Retina (tissue), 1 donor: ENCODE measurements at regions not wholly inside any gene's neighbourhood (a gene's known extent, or its start where the extent isn't known, plus 50 kb on each side); places are given as distances from the start of the nearest gene placed in this dataset.
A peak's percentile ranks its signal among the peaks of the same experiment; 100 is the strongest.
"Not testable (repeated sequence)": the region's sequence is repeated elsewhere in the genome, so short reads cannot be mapped to it uniquely, and the experiment has no call there.

Experiments used
- DNase-seq: peaks from one replicate; pipeline ENCODE4 v3.0.0-alpha.2; 2016

- no peak for DNase-seq
These were observed 353.7 kb upstream of the SGO1 start for GRCh38 chr3:20539666-20540065.

GRCh38 chr3:20537234-20537633 is 351.2 kb upstream of the SGO1 start:
- DNase-seq, result no peak

- DNase-seq, result no peak
These were observed 343.9 kb upstream of the SGO1 start for GRCh38 chr3:20529911-20530310.

GRCh38 chr3:20528180-20528770 is 342.3 kb upstream of the SGO1 start:
- DNase-seq, result no peak

GRCh38 chr3:20527368-20527767 is 341.4 kb upstream of the SGO1 start:
- DNase-seq, result no peak

- no peak for DNase-seq
These were observed 338.3 kb upstream of the SGO1 start for GRCh38 chr3:20524328-20524727.

GRCh38 chr3:20523293-20523692 is 337.3 kb upstream of the SGO1 start:
- DNase-seq, result no peak

GRCh38 chr3:20517316-20517715 is 331.3 kb upstream of the SGO1 start:
- not testable (repeated sequence) for DNase-seq

- no peak for DNase-seq
These were observed 330.3 kb upstream of the SGO1 start for GRCh38 chr3:20516311-20516710.

- DNase-seq, result no peak
These were observed 329.8 kb upstream of the SGO1 start for GRCh38 chr3:20515834-20516233.

- peak; percentile 60 for DNase-seq
These were observed 326.0 kb upstream of the SGO1 start for GRCh38 chr3:20511863-20512505.

GRCh38 chr3:20510396-20510795 is 324.4 kb upstream of the SGO1 start:
- no peak for DNase-seq

GRCh38 chr3:20503394-20504082 is 317.5 kb upstream of the SGO1 start:
- no peak for DNase-seq

- no peak for DNase-seq
These were observed 305.0 kb upstream of the SGO1 start for GRCh38 chr3:20490996-20491395.

GRCh38 chr3:20488151-20488550 is 302.1 kb upstream of the SGO1 start:
- no peak for DNase-seq

GRCh38 chr3:20484126-20484525 is 298.1 kb upstream of the SGO1 start:
- no peak for DNase-seq

GRCh38 chr3:20482350-20482749 is 296.3 kb upstream of the SGO1 start:
- DNase-seq, result no peak

- no peak for DNase-seq
These were observed 294.9 kb upstream of the SGO1 start for GRCh38 chr3:20480786-20481365.

GRCh38 chr3:20478436-20478835 is 292.4 kb upstream of the SGO1 start:
- DNase-seq, result no peak

GRCh38 chr3:20464237-20464636 is 278.2 kb upstream of the SGO1 start:
- not testable (repeated sequence) for DNase-seq

GRCh38 chr3:20462723-20463122 is 276.7 kb upstream of the SGO1 start:
- DNase-seq, result no peak

- no peak for DNase-seq
These were observed 276.2 kb upstream of the SGO1 start for GRCh38 chr3:20462226-20462625.

- no peak for DNase-seq
These were observed 273.1 kb upstream of the SGO1 start for GRCh38 chr3:20458994-20459716.
